ENCODE measurements at regions not wholly inside any gene's neighbourhood (a gene's known extent, or its start where the extent isn't known, plus 50 kb on each side); places are given as distances from the start of the nearest gene placed in this dataset.

DNA sequence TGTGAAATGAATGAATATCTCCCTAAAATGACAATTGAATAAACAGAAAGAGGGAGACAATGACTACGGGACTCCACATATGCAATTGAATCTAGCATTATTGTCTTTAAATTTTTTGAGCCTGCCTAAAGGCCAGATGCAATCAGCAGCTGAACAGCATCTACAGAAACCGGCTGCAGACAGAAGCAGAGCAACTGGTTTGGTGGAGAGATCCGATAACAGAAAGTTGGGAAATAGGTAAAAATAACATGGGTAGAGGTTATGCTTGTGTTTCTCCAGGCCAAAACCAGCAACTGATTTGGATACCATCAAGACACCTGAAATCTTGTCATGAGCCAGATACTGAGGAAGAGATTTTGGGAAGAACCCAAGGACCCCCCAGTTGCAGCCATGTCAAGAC is 146.6 kb downstream of the ZNF33B start:
- H3K27me3 Mint-ChIP-seq (ENCODE audit: low read depth) = no peaks in the 10 kb centered on the region
- H3K4me1 Mint-ChIP-seq (ENCODE audit: low read depth) = peaks cover 20% of the 10 kb centered on the region
- no peak overlapping the region for H3K27ac Mint-ChIP-seq (ENCODE audit: unreplicated experiment)
- no peak overlapping the region for H3K4me3 Mint-ChIP-seq (ENCODE audit: unreplicated experiment)
- no peak for DNase-seq (ENCODE audit: low spot score)
- H3K36me3 Mint-ChIP-seq (ENCODE audit: low read depth) = no peaks in the 10 kb centered on the region
- TF ChIP-seq, protein P1, sequence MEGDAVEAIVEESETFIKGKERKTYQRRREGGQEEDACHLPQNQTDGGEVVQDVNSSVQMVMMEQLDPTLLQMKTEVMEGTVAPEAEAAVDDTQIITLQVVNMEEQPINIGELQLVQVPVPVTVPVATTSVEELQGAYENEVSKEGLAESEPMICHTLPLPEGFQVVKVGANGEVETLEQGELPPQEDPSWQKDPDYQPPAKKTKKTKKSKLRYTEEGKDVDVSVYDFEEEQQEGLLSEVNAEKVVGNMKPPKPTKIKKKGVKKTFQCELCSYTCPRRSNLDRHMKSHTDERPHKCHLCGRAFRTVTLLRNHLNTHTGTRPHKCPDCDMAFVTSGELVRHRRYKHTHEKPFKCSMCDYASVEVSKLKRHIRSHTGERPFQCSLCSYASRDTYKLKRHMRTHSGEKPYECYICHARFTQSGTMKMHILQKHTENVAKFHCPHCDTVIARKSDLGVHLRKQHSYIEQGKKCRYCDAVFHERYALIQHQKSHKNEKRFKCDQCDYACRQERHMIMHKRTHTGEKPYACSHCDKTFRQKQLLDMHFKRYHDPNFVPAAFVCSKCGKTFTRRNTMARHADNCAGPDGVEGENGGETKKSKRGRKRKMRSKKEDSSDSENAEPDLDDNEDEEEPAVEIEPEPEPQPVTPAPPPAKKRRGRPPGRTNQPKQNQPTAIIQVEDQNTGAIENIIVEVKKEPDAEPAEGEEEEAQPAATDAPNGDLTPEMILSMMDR (IDR thresholded peaks at IDR 0.05) = no peak
- H3K9me3 Mint-ChIP-seq (ENCODE audit: low read depth) = peaks cover 19% of the 10 kb centered on the region

DNA sequence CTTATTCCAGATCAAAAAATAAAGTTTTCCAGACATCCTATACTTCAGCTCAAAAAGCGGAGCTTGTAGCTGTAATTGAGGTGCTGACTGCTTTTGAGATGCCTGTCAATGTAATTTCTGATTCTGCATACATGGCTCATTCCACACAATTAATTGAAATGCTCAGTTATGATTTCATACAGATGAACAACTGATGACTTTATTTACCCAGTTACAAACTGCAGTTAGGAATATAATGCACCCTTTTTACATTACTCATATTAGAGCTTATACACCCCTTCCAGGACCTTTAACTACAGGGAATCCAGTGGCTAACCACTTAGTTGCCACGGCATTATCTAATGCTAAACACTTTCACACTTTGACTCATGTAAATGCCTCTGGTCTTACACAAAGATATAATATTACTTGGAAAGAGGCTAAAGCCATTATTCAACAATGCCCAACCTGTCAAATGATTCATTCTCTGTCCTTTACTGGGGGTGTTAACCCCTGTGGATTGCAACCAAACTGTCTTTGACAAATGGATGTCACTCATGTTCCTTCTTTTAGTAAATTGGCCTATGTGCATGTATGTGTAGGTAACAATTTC is 147.3 kb downstream of the ZNF33B start:
- TF ChIP-seq, protein P1 (IDR thresholded peaks at IDR 0.05) = no peak
- Mint-ChIP-seq H3K4me3 (ENCODE audit: unreplicated experiment) (no peak overlapping the region), H3K27ac (ENCODE audit: unreplicated experiment) (no peak overlapping the region), H3K9me3 (ENCODE audit: low read depth) (peaks cover 20% of the 10 kb centered on the region), H3K27me3 (ENCODE audit: low read depth) (no peaks in the 10 kb centered on the region), H3K4me1 (ENCODE audit: low read depth) (peaks cover 20% of the 10 kb centered on the region), H3K36me3 (ENCODE audit: low read depth) (no peaks in the 10 kb centered on the region)
- DNase-seq (ENCODE audit: low spot score) = no peak

DNA sequence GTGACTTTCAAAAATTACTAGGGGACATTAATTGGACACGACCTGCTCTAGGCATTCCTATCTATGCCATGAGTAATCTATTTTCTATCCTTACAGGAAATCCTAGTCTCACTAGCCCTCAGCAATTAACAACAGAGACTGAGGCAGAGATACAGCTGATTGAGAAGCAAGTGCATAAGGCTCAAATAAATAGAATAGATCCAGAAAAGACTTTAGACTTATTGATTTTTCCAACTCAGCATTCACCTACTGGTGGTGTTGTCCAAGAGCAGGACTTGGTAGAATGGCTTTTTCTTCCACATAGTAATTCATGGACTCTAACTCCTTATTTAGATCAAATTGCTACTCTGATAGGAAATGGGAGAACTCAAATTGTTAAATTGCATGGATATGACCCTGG is 148.0 kb downstream of the ZNF33B start:
- Mint-ChIP-seq H3K27ac (ENCODE audit: unreplicated experiment) (no peak overlapping the region), H3K4me1 (ENCODE audit: low read depth) (peaks cover 20% of the 10 kb centered on the region), H3K9me3 (ENCODE audit: low read depth) (peaks cover 20% of the 10 kb centered on the region), H3K36me3 (ENCODE audit: low read depth) (no peaks in the 10 kb centered on the region), H3K27me3 (ENCODE audit: low read depth) (no peaks in the 10 kb centered on the region), H3K4me3 (ENCODE audit: unreplicated experiment) (no peak overlapping the region)
- TF ChIP-seq, protein P1 (IDR thresholded peaks at IDR 0.05) = no peak
- DNase-seq (ENCODE audit: low spot score) = no peak

DNA sequence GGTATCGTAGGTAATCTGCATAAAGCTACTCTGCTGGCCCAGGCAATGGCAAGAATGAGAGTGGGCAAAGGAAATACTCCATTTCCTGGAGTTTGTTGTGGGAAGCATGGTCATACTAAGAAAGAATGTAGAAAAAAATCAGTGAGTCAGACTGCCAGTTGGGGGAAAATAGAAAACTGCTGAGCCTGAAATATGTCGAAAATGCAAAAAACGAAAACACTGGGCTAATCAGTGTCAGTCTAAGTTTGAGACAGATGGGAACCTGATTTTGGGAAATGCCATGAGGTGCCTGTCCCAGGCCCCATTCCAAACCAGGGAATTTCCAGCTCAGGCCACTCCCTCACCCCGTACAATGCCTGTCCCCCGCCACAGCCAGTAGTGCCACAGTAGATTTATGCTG is 150.0 kb downstream of the ZNF33B start:
- TF ChIP-seq, protein P1 (IDR thresholded peaks at IDR 0.05) = no peak
- Mint-ChIP-seq H3K27ac (ENCODE audit: unreplicated experiment) (peak overlapping the region; percentile 85), H3K27me3 (ENCODE audit: low read depth) (no peaks in the 10 kb centered on the region), H3K4me3 (ENCODE audit: unreplicated experiment) (peak overlapping the region; percentile 53), H3K36me3 (ENCODE audit: low read depth) (no peaks in the 10 kb centered on the region), H3K9me3 (ENCODE audit: low read depth) (peaks cover 15% of the 10 kb centered on the region), H3K4me1 (ENCODE audit: low read depth) (peaks cover 20% of the 10 kb centered on the region)
- no peak for DNase-seq (ENCODE audit: low spot score)

DNA sequence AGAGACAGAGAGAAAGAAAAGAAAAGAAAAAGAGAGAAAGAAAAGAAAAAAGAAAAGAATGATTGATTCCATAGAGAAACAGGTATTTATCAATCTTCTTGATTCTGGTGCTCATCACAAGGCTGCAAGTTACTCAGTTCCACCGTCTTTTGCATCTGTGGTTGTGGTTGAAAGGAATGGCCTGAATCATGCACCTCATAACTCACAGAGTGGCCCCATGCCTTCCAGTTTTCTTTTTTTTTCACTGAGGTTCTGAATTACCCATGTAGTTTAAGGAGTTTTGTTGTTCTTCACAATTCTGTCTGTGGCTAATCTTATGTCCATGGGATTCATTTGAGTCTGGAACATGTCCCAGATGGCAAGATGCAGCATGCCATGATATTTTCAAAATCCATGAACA is 156.0 kb downstream of the ZNF33B start:
- Mint-ChIP-seq H3K27ac (ENCODE audit: unreplicated experiment) (no peak overlapping the region), H3K4me3 (ENCODE audit: unreplicated experiment) (no peak overlapping the region), H3K9me3 (ENCODE audit: low read depth) (peaks cover 12% of the 10 kb centered on the region), H3K4me1 (ENCODE audit: low read depth) (no peaks in the 10 kb centered on the region), H3K36me3 (ENCODE audit: low read depth) (no peaks in the 10 kb centered on the region), H3K27me3 (ENCODE audit: low read depth) (no peaks in the 10 kb centered on the region)
- TF ChIP-seq, protein P1 (IDR thresholded peaks at IDR 0.05) = no peak
- no peak for DNase-seq (ENCODE audit: low spot score)

Measured in chondrocyte (in vitro differentiated cells).